Inferior parietal cortex (tissue), 1 donor: ENCODE measurements at regions not wholly inside any gene's neighbourhood (a gene's known extent, or its start where the extent isn't known, plus 50 kb on each side); places are given as distances from the start of the nearest gene placed in this dataset.
A peak's percentile ranks its signal among the peaks of the same experiment; 100 is the strongest.

Experiments
- DNase-seq: peaks from one replicate; pipeline ENCODE4 v3.0.0-alpha.2; 2016; ENCODE audit errors: extremely low spot score

DNA sequence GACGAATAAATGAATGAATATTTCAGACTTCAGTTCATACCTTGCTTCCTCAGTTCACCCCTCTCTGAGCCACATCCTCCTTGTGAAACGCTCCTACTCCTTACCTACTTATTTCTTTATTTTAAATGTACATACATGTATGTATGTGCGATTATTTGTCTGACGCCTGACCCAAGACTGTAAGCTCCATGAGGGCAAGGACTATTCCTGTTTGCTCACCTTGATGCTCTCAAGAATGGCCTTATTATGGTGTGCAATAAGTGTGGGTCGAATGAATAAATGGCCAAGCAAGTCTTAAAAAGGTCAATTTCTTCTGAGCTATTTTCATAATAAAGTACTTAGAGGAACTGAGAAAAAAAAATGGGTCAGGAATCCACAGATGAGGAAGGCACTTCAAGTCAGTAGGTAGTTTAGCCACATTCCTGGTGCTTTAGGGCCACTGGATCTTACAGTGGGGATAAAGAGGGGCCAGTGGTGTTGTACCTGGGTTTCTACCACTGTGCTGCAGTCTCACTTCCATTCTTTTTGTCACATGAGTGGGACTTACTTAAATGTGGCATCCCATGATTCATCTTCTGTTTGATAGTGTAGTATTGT, 74.7 kb downstream of the SDC1 start:
- DNase-seq, result no peak

- no peak for DNase-seq
These were observed 75.3 kb downstream of the SDC1 start for GRCh38 chr2:20149703-20150030.

- no peak for DNase-seq
These were observed 75.8 kb downstream of the SDC1 start for GRCh38 chr2:20148923-20149702.

DNA sequence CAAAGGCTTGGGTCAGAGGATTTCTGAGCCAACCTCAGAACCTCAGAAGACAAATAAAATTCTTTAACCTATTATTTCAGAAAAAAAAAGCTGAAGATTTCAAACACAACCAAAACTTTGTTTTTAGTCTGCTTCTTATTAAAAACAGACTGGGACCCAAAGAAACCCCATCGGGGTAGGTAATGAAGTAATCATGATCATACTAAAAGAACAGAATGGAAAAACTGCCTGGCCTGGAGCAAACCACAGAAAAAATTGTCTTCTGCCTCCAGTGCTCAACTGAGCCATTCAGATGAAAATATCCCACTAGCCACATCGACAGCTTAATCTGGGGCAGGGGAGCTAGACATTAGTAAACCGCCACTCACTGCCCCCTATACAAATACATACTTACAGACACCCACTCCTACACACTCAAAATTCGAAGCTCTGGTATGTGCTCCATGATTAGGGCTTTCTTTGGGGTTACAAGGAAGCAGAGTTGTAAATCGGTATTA, 76.5 kb downstream of the SDC1 start:
- no peak for DNase-seq

DNA sequence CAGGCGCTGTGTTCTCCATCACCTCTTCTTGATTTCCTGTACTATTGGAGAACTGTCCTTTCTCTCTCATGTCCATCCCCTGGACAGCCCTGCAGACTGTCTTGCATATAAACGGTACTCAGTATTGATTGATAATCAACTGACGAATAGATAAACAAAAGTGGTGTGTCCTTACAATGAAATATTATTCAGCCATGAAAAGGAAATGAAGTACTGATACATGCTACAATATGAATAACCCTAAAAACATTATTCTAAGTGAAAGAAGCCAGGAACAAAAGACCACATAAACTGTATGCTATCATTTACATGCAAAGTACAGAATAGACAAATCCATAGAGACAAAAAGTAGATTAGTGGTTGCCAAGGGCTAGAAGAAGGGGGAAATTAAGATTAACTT, 77.6 kb downstream of the SDC1 start:
- no peak for DNase-seq

DNA sequence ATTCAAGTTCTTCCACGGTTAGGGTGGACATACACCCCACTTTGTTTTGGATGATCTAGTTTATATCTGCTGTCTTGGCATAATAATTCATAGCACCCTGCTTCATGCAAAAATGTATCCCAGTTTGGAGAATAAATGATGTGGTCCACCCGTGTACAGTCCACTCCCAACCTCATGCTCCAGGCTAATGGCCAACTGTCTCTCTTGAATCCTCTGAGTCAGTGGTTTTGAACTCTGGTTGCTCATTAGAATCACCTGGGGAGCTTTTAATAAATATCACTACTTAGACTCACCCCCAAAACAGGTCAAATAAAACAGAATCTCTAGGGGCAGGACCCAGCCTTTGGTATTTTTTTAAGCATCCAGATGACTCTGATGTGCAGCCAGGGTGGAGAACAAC, 78.5 kb downstream of the SDC1 start:
- no peak for DNase-seq

DNA sequence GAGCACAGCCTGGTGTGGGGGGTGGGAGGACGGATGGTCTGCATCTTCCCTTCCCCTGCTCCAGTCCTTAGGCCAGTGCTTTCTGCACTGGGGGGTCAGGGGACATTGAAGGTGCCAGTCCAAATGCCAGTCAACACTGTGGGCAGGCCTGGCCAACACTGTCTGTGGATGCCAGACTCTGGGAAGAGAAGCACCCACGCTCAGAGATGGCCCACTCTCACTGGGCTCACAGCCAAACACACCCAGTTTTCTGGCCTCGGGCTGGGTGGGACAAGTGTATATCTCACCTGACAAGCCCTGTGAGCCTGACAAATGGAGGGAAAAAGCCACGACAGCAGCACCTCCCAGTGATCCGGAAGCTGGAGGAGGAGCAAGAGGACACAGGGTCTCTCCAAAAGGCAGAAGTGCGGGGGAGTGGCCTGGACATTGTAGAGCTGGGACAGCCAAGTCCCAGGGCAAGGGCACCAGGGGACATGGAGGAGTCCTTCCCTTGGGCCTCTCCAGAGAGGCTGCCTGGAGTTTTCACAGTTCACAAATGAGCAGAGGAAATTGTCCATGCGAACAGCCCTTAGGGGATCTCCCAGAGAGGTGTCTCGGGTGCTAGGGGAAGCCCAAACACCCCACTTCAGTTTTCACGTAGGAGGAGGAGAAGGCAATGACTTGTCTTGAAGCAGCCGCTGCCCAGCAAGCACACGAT, 79.3 kb downstream of the SDC1 start:
- DNase-seq, result no peak

DNA sequence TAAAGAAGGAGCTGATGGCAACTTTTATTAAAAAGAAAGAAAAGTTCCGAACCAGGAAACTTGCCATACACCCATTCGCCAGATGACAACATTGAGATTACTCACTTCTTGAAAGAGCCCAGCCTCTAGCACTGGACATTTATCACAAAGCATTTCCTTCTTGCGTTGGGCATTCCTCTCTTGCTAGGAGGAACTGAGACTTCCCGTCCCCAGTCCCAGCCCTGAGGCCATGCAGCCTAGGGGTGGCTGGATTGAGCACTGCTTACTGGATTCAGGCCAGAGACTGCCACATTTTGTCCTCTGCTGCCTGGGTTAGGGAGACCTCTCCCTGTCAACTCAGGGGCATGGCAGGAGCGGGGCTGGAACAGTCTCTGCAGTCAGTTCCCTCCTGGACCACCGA, 80.1 kb downstream of the SDC1 start:
- no peak for DNase-seq

- DNase-seq, result no peak
These were observed 80.7 kb downstream of the SDC1 start for GRCh38 chr2:20144196-20144595.

GRCh38 chr2:20143263-20143662, 81.7 kb downstream of the SDC1 start:
- DNase-seq, result no peak

DNA sequence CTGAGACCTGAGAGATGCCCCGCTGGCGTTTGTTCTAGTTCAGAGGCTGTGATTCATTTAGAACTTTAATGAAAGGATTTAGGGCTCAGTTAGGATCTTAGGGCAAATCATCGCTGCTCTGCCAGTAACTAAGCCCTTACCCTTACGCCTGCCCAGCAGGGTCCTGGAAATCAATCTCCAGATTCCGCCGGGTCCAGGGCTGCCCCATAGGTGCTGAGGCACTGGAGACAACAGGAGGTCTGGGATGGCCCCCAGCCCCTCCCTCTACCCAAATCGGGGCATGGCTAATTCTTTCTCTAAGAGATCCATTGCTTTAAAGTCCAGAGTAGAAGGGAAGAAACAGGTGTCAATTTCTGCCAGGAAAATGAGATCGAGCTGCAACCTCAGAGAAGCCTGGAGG, 83.1 kb downstream of the SDC1 start:
- DNase-seq, result no peak

DNA sequence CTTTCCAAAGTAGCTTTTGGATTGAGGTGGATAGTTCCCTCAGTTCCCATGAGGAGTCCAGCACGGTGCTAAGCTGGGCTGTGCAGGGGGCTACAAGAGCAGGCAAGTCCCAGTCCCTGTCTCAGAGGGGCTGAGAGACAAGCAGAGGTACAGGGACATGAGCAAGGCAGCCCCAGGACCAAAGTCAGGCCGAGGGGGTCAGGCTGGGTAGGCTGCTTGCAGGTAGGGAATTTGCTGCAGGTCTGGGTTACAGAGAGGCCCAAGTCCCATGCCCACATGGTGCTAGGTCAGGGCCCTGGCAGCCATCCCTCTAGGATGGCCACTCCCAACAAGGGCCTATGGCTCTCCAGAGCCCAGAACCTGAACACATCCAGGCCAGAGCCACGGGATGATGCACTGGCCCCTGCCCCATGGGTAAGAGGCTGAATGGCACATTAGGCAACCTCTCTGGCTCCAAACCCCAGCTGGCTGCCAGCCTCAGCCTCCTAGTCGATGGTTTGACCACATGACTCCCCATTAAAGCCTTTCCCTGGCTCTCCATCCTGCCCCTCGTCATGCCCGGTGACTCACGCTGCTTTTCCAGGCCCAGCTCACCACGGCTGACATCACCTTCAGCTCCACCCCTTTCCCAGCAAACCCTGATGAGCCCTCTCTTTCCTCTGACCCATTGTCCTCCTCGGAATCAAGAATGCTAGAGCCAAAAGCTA, 83.7 kb downstream of the SDC1 start:
- DNase-seq, result no peak

DNA sequence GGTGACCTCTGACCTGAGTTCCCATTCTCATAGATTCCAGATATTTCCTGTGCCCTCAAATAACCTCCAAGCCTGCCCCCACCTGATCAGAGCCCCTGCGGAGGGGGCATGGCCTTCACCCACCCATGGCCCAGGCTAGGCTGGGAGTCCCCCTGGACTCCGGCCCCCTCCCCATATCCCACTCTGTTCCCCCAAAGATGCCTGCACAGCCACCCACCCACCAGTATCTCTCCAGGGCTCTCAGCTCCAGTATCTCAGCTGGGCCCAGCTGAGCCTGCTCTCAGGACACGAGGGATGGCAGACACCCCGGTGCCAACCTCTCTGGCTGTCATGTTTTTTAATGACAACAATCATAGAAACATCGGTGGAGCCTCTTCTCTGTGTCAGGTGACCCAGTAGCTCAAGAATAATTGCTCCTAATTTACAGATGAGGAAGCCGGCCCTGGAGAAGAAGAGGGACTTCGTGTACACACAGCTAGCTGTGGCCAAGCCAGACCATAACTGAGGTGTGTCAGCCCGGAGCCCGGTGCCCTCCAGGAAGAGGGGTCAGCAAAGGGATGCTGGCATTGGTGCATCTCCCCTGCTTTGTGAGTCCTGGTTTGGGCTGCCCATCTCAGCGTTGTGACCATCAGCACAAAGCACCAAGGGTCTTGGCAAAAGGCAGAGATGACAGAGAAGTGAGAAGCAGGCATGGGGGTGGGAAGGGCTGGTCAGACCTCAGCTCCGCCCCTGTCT, 84.4 kb downstream of the SDC1 start:
- no peak for DNase-seq

- DNase-seq, result no peak
These were observed 85.3 kb downstream of the SDC1 start for GRCh38 chr2:20139407-20140172.

DNA sequence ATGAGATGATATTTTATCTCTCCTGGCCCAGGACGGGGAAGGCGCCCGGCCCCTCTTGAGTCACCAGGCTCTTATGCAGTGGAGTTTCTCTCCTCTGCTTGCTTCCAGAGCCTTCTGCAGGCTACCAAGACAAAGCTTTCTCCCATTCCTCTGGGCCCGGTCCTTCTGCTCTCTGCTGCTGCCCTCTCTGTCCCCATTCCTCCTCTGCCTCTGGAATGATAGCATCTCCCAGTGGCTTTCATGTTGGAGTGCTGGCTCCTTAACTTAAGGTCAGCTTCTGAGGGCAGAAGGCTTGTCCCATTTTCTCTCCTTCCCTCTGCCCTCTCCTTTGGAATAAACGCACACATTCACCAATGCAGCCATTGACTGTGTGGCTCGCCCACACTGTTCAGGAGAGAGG, 86.2 kb downstream of the SDC1 start:
- DNase-seq, result no peak

DNA sequence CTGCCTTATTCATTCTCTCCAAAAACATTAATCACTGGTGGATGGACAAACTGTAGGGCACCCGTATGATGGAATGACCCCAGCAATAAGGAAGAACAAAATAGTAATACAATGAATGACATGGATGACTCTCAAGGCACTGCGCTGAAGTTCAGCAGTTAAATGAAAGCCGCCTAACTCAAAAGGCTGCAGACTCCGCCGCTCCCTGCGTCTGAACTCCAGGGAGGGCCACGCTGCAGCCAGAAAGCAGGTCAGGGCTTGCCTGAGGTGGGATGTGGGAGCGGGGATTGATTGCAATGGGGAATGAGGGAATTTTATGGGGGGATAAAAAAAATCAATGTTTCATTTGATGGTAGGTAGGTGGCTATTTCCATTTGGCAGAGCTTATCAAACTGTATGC, 86.5 kb upstream of the LAPTM4A start:
- DNase-seq, result no peak

GRCh38 chr2:20137131-20137571, 85.7 kb upstream of the LAPTM4A start:
- DNase-seq, result no peak

- no peak for DNase-seq
These were observed 84.7 kb upstream of the LAPTM4A start for GRCh38 chr2:20136149-20136548.

DNA sequence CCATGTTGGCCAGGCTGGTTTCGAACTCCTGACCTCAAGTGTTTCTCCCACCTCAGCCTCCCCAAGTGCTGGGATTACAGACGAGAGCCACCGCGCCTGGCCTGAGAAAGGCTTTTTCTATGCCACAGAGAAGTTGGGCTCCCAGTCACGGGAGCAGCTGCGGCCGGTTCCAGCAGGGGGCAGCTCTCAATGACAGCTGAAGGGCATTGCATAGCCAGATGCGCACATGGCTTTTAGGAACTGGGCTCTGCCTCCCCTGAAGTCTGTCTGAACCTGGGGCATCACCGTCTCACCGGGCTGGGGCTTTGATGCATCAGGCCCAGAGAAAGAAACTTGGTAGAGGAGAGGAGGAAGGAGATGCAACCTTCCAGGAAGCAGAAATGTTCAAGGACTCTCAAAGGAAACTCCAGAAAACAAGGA, 84.2 kb upstream of the LAPTM4A start:
- peak; percentile 39 for DNase-seq

DNA sequence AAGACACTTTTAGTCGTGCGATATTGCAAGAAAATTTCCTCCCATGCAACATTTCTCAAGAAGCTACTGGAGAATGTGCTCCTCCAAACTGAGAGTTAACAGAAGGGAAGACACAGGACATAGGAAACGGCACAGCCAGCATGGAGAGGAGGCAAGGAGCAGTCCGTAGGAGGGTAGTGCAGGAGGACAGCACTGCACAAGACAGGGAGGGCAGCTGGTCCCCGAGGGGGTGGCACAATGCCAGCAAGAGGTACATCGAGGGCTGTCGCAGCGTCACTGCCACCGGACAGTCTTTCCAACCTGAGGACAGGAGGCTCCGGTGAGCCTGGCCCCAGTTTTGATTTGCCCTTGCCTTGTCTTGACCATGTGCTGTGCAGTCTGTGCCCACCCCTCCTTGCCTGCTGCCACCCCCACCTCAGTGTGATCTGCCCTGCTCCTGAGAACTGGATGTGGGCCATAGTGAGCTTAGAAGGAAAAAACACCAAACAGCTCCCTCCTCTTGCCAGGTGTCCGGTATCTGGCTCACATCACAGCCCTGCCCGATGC, 81.6 kb upstream of the LAPTM4A start:
- no peak for DNase-seq
